Fibroblast of gingiva (primary cell): ENCODE measurements at regions not wholly inside any gene's neighbourhood (a gene's known extent, or its start where the extent isn't known, plus 50 kb on each side); places are given as distances from the start of the nearest gene placed in this dataset.
"Not testable (repeated sequence)": the region's sequence is repeated elsewhere in the genome, so short reads cannot be mapped to it uniquely, and the experiment has no call there.

Experiments used
- DNase-seq: peaks from one replicate; pipeline ENCODE4 v3.0.0-alpha.2; 2011; ENCODE audit warnings: low read depth

DNA sequence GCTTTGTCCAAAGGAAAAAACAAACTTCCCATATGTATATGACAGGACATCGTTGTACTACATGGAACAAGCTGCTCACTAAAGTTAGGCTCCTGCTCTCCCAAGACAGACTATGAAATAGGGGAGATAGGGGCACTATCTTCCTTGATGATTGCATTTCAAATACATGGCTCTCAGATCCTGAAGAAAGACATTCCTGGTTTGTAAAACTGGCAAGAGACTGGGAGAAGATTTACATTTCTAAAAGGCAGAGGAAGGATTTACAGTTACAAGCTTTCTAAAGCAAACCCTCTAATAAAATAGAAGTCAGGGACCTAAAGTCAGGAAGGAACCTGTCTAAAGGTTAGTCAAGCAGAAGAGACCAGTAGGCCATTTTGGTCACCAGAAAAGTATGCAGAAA, 103.7 kb downstream of the SLC17A6 start:
- DNase-seq, result no peak

- not testable (repeated sequence) for DNase-seq
Observed at GRCh38 chr11:22435582-22435981, 97.4 kb downstream of the SLC17A6 start.

- DNase-seq, result no peak
Observed at GRCh38 chr11:22433517-22433916, 95.3 kb downstream of the SLC17A6 start.

GRCh38 chr11:22433094-22433455, 94.9 kb downstream of the SLC17A6 start:
- no peak for DNase-seq

- DNase-seq, result peak; percentile 8
Observed at GRCh38 chr11:22432291-22433093, 94.3 kb downstream of the SLC17A6 start.

DNA sequence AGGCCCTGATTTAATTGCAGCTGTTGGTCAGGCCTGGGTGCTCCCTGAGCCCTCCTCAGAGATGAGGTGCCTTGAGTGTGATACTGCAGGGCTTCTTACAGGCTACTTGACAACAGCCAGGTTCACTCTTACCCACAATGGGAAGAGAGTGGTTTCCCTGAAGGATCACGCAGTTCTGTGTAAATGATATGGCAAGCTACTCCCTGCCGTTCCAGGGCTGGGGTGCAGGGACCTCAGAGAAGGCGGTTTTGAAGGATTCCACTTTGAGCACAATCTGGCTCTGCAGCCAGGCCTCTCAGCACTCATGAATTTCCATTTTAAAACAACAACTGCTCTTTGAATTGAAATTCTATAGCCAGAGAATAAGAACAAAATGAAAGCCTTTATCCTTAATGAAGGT, 92.9 kb downstream of the SLC17A6 start:
- DNase-seq, result no peak

DNA sequence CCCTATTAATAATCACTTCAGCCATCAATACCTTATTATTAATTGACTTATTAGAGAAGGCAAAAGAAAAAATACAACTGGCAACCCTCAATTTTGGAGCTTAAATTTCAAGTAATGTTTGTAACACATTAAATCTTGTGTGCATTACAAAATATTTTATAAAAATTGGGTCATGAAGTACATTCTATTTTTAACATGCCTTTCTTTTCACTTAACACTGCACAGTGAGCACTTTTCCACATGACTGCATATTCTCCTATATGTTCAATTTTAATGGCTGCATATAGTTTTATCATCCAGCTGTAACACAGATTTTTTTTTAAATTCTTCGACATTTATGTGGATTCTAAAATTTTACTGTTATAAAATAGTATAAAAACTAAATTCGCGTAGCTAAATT, 92.5 kb downstream of the SLC17A6 start:
- no peak for DNase-seq

DNA sequence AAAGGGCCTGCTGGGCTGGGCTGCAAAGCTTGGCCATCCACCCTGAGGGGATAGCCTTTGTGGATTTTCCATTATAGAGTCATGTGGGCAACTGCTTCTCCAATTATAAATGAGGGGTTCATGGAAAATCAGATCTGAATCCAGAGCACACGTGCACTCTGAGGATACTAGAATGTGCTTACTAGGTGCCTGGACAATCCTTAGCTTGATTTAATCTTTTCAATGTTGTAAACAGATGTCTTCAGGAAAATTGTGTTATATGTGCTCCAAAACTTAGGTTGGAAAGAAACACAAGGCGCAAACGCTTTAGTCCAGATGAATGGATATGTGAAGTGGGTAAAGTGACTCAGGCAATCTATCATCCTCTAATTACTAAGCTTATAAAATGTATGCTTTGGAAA, 92.0 kb downstream of the SLC17A6 start:
- DNase-seq, result no peak
